Inferior parietal cortex (tissue), 1 donor: ENCODE measurements at regions not wholly inside any gene's neighbourhood (a gene's known extent, or its start where the extent isn't known, plus 50 kb on each side); places are given as distances from the start of the nearest gene placed in this dataset.
"Not testable (repeated sequence)": the region's sequence is repeated elsewhere in the genome, so short reads cannot be mapped to it uniquely, and the experiment has no call there.

ENCODE experiments used
- DNase-seq: peaks from one replicate; pipeline ENCODE4 v3.0.0-alpha.2; 2016; ENCODE audit errors: extremely low spot score

GRCh38 chr1:79151006-79151796 is 144.7 kb upstream of the ADGRL4 start:
- DNase-seq: no peak

GRCh38 chr1:79150576-79150975 is 144.0 kb upstream of the ADGRL4 start:
- DNase-seq: no peak

GRCh38 chr1:79138227-79138626 is 131.7 kb upstream of the ADGRL4 start:
- DNase-seq: not testable (repeated sequence)

GRCh38 chr1:79133774-79134364 is 127.3 kb upstream of the ADGRL4 start:
- DNase-seq: no peak

- DNase-seq: no peak
Observed at GRCh38 chr1:79131626-79132025, 125.1 kb upstream of the ADGRL4 start.

GRCh38 chr1:79129914-79130313 is 123.4 kb upstream of the ADGRL4 start:
- no peak for DNase-seq

GRCh38 chr1:79128722-79129121 is 122.2 kb upstream of the ADGRL4 start:
- peak; percentile 51 for DNase-seq

- no peak for DNase-seq
Observed at GRCh38 chr1:79124756-79125155, 118.2 kb upstream of the ADGRL4 start.

GRCh38 chr1:79122521-79122920 is 116.0 kb upstream of the ADGRL4 start:
- no peak for DNase-seq

GRCh38 chr1:79117376-79117775 is 110.8 kb upstream of the ADGRL4 start:
- no peak for DNase-seq

GRCh38 chr1:79113836-79114235 is 107.3 kb upstream of the ADGRL4 start:
- no peak for DNase-seq

- no peak for DNase-seq
Observed at GRCh38 chr1:79110749-79111148, 104.2 kb upstream of the ADGRL4 start.

- no peak for DNase-seq
Observed at GRCh38 chr1:79109445-79109844, 102.9 kb upstream of the ADGRL4 start.

- no peak for DNase-seq
Observed at GRCh38 chr1:79105500-79105899, 99.0 kb upstream of the ADGRL4 start.

GRCh38 chr1:79104617-79105016 is 98.1 kb upstream of the ADGRL4 start:
- DNase-seq: no peak

GRCh38 chr1:79100385-79100784 is 93.9 kb upstream of the ADGRL4 start:
- no peak for DNase-seq

- DNase-seq: no peak
Observed at GRCh38 chr1:79090985-79091384, 84.5 kb upstream of the ADGRL4 start.

- DNase-seq: no peak
Observed at GRCh38 chr1:79089946-79090345, 83.4 kb upstream of the ADGRL4 start.

- no peak for DNase-seq
Observed at GRCh38 chr1:79082233-79082632, 75.7 kb upstream of the ADGRL4 start.

GRCh38 chr1:79079770-79080169 is 73.2 kb upstream of the ADGRL4 start:
- DNase-seq: peak; percentile 1

GRCh38 chr1:79074975-79075374 is 68.4 kb upstream of the ADGRL4 start:
- no peak for DNase-seq

- DNase-seq: no peak
Observed at GRCh38 chr1:79069828-79070227, 63.3 kb upstream of the ADGRL4 start.

- DNase-seq: no peak
Observed at GRCh38 chr1:79059341-79059740, 52.8 kb upstream of the ADGRL4 start.
